ENCODE measurements at regions not wholly inside any gene's neighbourhood (a gene's known extent, or its start where the extent isn't known, plus 50 kb on each side); places are given as distances from the start of the nearest gene placed in this dataset.
"Not testable (repeated sequence)": the region's sequence is repeated elsewhere in the genome, so short reads cannot be mapped to it uniquely, and the experiment has no call there.

DNA sequence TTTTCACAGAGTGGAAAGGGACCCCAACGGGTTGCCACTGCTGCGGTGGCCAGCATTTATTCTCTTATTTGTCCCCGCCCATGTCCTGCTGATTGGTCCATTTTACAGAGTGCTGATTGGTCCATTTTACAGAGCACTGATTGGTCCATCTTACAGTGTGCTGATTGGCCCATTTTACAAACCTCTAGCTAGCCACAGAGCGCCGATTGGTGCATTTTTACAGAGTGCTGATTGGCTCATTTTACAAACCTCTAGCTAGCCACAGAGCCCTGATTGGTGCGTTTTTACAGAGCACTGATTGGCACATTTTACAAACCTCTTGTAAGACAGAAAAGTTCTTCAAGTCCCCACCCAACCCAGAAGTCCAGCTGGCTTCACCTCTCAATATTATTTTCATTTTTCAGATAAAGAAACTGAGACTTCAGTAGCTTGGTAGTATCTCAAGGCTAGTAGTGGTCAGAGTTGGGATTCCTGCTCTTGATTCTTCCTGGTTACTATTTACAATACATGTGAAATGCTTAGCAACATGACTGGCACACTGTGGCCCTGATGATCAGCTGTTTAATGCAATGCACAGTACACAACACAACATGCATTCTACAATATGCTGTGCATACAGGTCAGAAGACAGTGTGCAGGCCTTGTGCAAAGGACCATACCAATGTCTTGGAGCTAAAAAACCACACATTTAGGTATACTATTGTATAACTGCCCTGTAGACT lies 63.6 kb upstream of the BOD1 start:
- H3K27me3 Mint-ChIP-seq: no peaks in the 10 kb centered on the region
- H3K36me3 Mint-ChIP-seq: no peaks in the 10 kb centered on the region
- DNase-seq: no peak
- POLR2A ChIA-PET: no interaction called here
- H3K27ac Mint-ChIP-seq: no peak overlapping the region
- no peaks in the 10 kb centered on the region for H3K4me1 Mint-ChIP-seq
- H3K4me3 Mint-ChIP-seq: no peak overlapping the region
- ATAC-seq (ENCODE audit: low read depth): no peak
- peaks cover 6% of the 10 kb centered on the region for H3K9me3 Mint-ChIP-seq

DNA sequence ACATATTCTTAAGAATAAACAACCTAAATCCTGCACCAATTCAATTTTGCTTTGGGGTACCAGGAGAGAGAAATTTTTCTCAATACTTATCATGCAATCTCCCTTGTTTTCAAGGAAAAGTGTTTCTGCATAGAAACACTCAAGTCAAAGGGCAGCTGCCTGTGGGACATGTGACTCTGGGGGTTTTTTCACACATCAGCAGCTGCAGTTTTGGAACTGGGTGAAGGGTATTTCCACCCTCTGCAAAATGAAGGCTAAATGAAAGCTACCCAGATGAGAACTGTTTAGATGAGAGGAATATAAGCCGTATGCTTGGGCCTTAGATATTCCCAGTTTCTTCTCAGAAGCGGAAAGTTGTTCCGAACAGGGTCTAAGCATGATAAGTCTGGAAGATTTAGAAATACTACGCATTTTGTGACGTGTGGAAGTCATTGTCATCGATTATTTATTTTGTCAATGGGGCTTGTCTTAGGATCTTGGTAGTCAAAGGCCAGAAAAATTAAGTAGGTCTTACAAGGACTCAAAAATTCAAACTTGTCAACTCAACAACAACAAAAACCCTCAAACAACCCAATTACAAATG lies 64.3 kb upstream of the BOD1 start:
- ATAC-seq (ENCODE audit: low read depth) (no peak), DNase-seq (no peak)
- Mint-ChIP-seq H3K9me3 (peaks cover 4% of the 10 kb centered on the region), H3K4me1 (no peaks in the 10 kb centered on the region), H3K27ac (no peak overlapping the region), H3K4me3 (no peak overlapping the region), H3K27me3 (no peaks in the 10 kb centered on the region), H3K36me3 (no peaks in the 10 kb centered on the region)
- POLR2A ChIA-PET: no interaction called here

DNA sequence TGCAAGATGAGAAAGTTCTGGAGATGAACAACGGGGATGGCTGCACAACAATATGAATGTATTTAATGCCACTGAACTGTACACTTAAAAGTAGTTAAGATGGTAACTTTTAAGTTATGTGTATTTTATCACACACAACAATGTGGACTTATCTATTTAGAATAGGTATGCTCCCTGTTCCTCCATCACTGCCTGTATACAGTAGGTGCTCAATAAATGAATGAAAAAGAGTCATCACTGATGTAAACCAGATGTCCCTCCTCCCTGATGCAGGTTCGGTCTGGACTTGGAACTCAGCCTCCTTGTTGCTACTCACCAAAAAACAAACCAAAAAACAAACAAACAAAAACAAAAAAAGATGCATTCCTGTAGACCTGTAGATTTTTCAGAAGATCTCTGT lies 65.9 kb upstream of the BOD1 start:
- Mint-ChIP-seq H3K4me3 (no peak overlapping the region), H3K36me3 (no peaks in the 10 kb centered on the region), H3K9me3 (peaks cover 3% of the 10 kb centered on the region), H3K27ac (no peak overlapping the region), H3K27me3 (no peaks in the 10 kb centered on the region), H3K4me1 (no peaks in the 10 kb centered on the region)
- ATAC-seq (ENCODE audit: low read depth) (no peak), DNase-seq (no peak)
- POLR2A ChIA-PET: no interaction called here

DNA sequence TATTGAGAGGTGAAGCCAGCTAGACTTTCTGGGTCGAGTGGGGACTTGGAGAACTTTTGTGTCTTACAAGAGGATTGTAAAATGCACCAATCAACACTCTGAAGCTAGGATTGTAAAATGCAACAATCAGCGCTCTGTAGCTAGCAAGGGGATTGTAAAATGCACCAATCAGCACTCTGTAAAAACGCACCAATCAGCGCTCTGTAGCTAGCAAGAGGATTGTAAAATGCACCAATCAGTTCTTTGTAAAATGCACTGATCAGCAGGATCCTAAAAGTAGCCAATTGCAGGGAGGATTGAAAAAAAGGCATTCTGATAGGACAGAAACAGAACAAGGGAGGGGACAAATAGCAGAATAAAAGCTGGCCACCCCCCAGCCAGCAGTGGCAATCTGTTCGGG lies 68.1 kb upstream of the BOD1 start:
- POLR2A ChIA-PET: interaction anchor here (0.7 kb wide), 1 partner anchor 366 kb away, joined by 3 read pairs; no protein-coding TSS in a partner anchor
- H3K27ac Mint-ChIP-seq; H3K4me3 Mint-ChIP-seq; H3K36me3 Mint-ChIP-seq; H3K9me3 Mint-ChIP-seq; DNase-seq; H3K4me1 Mint-ChIP-seq; ATAC-seq (ENCODE audit: low read depth); H3K27me3 Mint-ChIP-seq: not testable (repeated sequence)

DNA sequence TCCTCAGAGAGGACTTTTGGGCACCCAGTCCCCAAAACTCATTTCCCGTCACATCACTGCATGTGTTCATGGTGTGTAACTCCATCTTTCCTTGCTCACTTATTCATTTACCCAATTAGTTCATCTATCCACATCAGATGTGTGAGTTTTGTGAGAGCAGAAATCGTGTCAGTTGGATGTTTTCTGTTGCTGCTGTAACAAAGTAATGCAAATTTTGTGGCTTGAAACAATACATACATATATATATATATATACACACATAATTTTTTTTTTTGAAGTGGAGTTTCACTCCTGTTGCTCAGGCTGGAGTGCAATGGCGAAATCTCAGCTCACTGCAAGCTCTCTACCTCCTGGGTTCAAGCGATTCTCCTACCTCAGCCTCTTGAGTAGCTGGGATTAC lies 70.5 kb upstream of the BOD1 start:
- Mint-ChIP-seq H3K36me3 (no peaks in the 10 kb centered on the region), H3K4me3 (no peak overlapping the region), H3K27ac (no peak overlapping the region), H3K9me3 (no peaks in the 10 kb centered on the region), H3K4me1 (no peaks in the 10 kb centered on the region), H3K27me3 (no peaks in the 10 kb centered on the region)
- POLR2A ChIA-PET: no interaction called here
- no peak for DNase-seq
- no peak for ATAC-seq (ENCODE audit: low read depth)

DNA sequence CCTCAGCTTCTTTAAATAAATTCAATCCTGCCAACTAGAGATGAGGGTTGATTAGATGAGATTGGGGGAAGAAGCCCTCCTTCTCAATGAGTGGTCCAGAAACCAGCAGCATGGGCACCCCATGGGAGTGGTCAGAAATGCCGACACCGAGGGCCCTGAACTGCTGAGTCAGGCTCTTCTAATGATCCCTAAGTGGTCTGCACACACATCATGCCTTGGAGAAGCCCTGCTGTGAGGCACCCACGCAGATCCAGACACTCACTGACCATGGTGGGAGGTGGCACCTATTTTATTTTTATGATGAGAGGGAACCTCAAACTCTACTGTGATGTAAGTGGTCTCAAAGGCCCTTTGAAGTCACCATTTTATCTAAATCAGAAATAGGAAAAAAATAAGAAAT lies 72.3 kb upstream of the BOD1 start:
- Mint-ChIP-seq H3K27me3 (no peaks in the 10 kb centered on the region), H3K27ac (no peak overlapping the region), H3K4me1 (no peaks in the 10 kb centered on the region), H3K36me3 (no peaks in the 10 kb centered on the region), H3K4me3 (no peak overlapping the region), H3K9me3 (no peaks in the 10 kb centered on the region)
- POLR2A ChIA-PET: no interaction called here
- ATAC-seq (ENCODE audit: low read depth): no peak
- no peak for DNase-seq

DNA sequence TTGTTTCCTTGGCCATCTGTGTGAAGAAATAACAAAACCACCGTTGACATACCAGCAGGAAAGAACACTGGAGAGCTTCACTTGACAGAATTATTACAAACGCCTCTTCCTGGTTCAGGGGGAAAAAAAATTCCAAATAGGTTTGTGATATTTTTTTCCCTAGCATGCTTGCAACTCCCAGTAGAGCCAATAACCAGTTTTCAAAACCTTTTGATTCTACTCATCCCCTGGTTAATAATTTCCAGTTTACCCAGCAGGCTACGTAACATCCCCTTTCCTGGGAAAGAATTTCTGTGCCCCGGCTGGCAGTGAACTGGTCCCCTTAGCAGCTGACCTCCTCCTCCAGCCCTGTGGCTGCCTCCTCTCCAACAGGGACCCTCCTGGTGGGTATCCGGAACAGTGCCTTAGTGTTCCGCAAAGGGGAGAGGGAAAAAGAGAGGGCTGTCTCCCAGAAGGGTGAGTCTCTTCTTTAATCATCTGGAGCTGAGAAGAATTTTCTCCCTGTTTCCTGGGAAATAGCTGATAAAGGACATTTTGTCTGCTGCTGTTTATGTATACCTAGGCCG lies 72.8 kb upstream of the BOD1 start:
- DNase-seq: no peak
- Mint-ChIP-seq H3K27me3 (no peaks in the 10 kb centered on the region), H3K36me3 (no peaks in the 10 kb centered on the region), H3K9me3 (no peaks in the 10 kb centered on the region), H3K4me1 (no peaks in the 10 kb centered on the region), H3K4me3 (no peak overlapping the region), H3K27ac (no peak overlapping the region)
- POLR2A ChIA-PET: no interaction called here
- ATAC-seq (ENCODE audit: low read depth): no peak

DNA sequence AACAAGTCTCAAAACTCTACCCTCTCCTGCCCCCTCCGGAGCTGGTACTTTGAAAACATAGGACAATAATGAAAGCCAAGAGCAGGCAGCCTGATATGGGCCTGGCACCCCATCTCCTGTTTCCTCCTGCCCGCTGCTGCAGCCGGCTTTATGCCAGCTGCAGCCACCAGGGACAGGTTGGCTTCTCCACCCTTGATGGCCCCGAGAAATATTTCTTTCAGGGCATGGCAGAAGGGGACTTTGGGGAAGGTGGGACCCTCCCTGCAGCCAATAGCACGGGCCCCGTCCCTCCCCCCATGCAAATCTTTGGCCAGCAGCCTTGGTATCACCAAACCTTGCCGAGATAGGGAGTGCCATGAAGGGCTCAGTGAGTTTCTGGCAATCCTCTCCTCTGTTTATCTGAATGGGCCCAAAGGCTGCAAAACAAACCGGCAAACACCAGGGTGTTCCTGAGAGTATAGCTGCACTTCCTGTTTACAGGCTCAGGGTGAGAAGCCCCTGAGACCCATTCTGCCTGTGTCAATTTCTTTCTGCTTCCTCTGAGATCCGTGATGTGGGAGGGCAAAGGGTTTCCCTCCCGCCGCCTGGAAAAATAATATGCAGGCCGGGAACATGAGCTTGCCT lies 73.4 kb upstream of the BOD1 start:
- Mint-ChIP-seq H3K4me3 (no peak overlapping the region), H3K27me3 (no peaks in the 10 kb centered on the region), H3K4me1 (no peaks in the 10 kb centered on the region), H3K9me3 (no peaks in the 10 kb centered on the region), H3K36me3 (no peaks in the 10 kb centered on the region), H3K27ac (no peak overlapping the region)
- POLR2A ChIA-PET: no interaction called here
- ATAC-seq (ENCODE audit: low read depth) (no peak), DNase-seq (no peak)

DNA sequence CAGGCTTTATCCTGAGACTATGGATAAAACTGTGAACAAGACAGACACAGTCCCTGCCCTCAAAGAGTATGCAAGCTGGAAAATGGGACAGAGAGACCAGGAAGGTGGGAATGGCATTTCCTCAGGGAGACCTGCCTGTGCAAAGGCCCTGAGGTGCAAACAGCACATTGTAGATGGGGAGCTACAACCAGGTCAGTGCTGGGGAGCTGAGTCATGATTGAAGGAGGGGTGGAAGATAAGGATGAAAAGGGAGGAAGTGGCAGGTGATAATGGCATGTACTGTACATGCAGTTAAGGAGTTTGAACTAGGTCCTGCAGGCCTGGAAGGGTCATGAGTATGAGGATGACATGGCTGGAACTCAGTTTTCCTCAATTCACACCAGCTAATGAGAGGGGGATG lies 75.5 kb upstream of the BOD1 start:
- H3K4me1 Mint-ChIP-seq: no peaks in the 10 kb centered on the region
- ATAC-seq (ENCODE audit: low read depth) (no peak), DNase-seq (no peak)
- H3K27me3 Mint-ChIP-seq: no peaks in the 10 kb centered on the region
- no peaks in the 10 kb centered on the region for H3K9me3 Mint-ChIP-seq
- H3K27ac Mint-ChIP-seq: no peak overlapping the region
- no peak overlapping the region for H3K4me3 Mint-ChIP-seq
- POLR2A ChIA-PET: no interaction called here
- no peaks in the 10 kb centered on the region for H3K36me3 Mint-ChIP-seq

DNA sequence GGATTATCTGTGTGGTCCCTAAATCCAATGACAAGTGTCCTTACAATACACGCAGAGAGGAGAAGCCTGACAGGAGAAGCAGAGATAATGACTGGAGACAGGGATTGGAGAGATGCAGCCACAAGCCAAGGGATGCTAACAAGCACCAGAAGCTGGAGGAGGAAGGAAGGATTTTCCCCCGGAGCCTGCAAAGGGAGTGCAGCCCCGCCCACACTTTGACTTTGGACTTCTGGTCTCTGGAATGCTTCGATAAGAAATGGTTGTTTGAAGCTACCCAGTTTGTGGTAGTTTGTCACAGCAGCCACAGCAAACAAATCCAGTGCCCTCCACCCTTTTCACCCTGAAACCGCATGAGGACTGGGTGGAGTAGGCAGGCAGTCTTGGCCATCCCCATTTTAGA lies 77.2 kb upstream of the BOD1 start:
- H3K27me3 Mint-ChIP-seq: no peaks in the 10 kb centered on the region
- H3K4me1 Mint-ChIP-seq: no peaks in the 10 kb centered on the region
- no peak for DNase-seq
- POLR2A ChIA-PET: no interaction called here
- no peak overlapping the region for H3K4me3 Mint-ChIP-seq
- no peak overlapping the region for H3K27ac Mint-ChIP-seq
- no peaks in the 10 kb centered on the region for H3K36me3 Mint-ChIP-seq
- ATAC-seq (ENCODE audit: low read depth): no peak
- H3K9me3 Mint-ChIP-seq: no peaks in the 10 kb centered on the region

DNA sequence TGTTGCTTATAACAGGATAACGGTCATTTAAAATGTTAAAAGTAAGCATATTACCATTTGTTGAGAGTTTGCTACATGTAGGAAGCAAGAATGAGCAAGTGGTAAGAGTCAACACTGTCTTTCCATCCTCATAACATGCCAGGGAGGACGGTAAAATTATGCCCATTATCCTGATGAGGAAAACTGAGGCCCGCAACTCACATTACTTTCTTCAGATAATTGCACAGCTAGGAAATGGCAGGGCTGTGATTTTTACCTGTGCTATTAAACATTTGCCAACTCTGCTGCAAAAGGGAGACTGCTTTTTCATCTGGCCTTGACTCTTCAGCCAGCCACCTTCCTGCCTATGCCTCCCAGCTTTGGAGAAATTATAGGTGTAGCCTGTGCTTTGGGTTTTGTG lies 79.8 kb upstream of the BOD1 start:
- POLR2A ChIA-PET: no interaction called here

DNA sequence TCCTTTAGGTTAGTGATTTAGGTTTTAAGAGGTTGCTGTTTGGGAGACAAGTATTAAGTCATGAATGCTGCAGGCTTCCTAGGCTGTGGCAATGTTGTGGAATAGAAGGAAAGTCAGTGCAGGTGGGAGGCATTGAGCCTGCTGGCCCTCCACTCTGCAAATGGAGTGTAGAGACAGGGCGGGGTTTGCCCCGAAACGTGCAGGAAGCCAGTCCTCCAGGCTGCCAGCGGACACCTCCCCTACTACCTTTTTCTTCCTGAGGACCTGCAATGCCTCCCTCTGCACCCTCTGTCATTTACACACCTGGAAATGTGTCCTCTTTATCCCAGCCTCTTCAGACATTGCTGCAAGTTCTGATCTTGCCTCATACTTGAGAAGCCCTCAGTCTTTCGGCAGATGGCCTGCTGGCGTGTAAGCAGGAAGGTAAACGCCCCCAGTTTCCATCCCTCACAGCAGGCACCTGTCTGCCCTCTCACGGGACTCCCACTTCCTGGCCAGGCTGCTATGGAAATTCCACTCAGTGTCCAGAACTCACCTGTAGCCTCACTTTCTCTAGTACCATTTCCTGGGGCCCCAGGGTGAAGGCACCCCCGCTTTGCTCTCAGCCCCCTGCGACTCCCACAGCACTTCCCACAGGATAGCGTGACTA lies 81.6 kb upstream of the BOD1 start:
- no peaks in the 10 kb centered on the region for H3K9me3 Mint-ChIP-seq
- H3K4me3 Mint-ChIP-seq: no peak overlapping the region
- H3K36me3 Mint-ChIP-seq: no peaks in the 10 kb centered on the region
- no peak for ATAC-seq (ENCODE audit: low read depth)
- no peak overlapping the region for H3K27ac Mint-ChIP-seq
- DNase-seq: no peak
- POLR2A ChIA-PET: no interaction called here
- no peaks in the 10 kb centered on the region for H3K4me1 Mint-ChIP-seq
- no peaks in the 10 kb centered on the region for H3K27me3 Mint-ChIP-seq

More for the DNA sequence above, 79.8 kb upstream of the BOD1 start:
- Mint-ChIP-seq H3K27me3 (no peaks in the 10 kb centered on the region), H3K9me3 (no peaks in the 10 kb centered on the region), H3K36me3 (no peaks in the 10 kb centered on the region), H3K4me3 (no peak overlapping the region), H3K27ac (no peak overlapping the region), H3K4me1 (no peaks in the 10 kb centered on the region)
- ATAC-seq (ENCODE audit: low read depth) (no peak), DNase-seq (no peak)

DNA sequence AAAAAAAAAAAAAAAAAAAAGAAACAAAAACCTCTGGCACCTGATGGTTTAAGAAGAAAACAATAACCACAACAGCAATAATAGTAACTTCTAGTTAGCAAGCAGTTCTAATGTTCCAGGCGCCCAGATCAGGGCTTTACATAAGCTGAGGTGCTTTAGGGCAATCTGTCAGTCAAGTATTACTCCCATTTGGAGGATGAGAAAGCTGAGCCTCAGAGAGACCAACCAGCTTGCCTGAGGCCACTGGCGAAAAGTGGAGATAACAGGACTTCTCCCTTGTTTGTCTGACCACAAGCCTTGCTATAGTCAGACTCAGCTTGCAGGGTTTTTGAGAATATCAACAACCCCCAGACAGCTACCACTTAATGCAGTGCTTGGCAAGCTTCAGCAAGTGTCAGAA lies 83.5 kb upstream of the BOD1 start:
- Mint-ChIP-seq H3K36me3 (no peaks in the 10 kb centered on the region), H3K9me3 (no peaks in the 10 kb centered on the region), H3K27ac (no peak overlapping the region), H3K4me3 (no peak overlapping the region), H3K27me3 (no peaks in the 10 kb centered on the region), H3K4me1 (no peaks in the 10 kb centered on the region)
- no peak for DNase-seq
- ATAC-seq (ENCODE audit: low read depth): no peak
- POLR2A ChIA-PET: no interaction called here

DNA sequence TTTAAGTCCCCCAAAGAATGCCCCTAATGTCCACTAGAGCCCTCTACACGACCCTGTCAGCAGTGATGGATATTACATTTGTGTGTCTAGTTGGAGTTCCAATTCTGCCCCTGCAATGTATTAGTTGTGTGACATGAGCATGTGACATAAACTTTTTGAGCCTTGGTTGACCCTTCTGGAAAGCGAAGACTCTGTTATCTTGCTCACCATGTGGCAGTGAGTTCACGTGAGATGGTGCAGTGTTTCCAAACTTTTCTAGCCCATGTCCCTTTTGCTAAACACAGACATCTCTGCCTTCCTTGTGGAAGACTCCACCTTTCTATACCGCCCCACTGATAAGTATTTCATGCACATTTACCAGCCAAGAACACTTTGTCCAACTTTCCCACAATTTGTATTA lies 87.0 kb upstream of the BOD1 start:
- H3K9me3 Mint-ChIP-seq: no peaks in the 10 kb centered on the region
- POLR2A ChIA-PET: no interaction called here
- H3K36me3 Mint-ChIP-seq: no peaks in the 10 kb centered on the region
- no peak overlapping the region for H3K4me3 Mint-ChIP-seq
- DNase-seq (no peak), ATAC-seq (ENCODE audit: low read depth) (no peak)
- no peaks in the 10 kb centered on the region for H3K4me1 Mint-ChIP-seq
- no peaks in the 10 kb centered on the region for H3K27me3 Mint-ChIP-seq
- no peak overlapping the region for H3K27ac Mint-ChIP-seq
